22Rv1 (cell line): ENCODE measurements at regions not wholly inside any gene's neighbourhood (a gene's known extent, or its start where the extent isn't known, plus 50 kb on each side); places are given as distances from the start of the nearest gene placed in this dataset.

Experiments used
- H3K27ac ChIP-seq: fragments of 450-650 bp; 2 replicates; pipeline ENCODE4 v1.5.1; 2017
- CTCF ChIP-seq: fragments of 450-650 bp; IDR thresholded peaks from 2 replicates; pipeline ENCODE4 v1.5.1; 2017; ENCODE audit warnings: mild to moderate bottlenecking
- ZFX ChIP-seq: fragments of 450-650 bp; IDR thresholded peaks from 2 replicates; pipeline ENCODE4 v1.6.1; 2017; ENCODE audit warnings: antibody characterized with exemption, borderline replicate concordance

- TF ChIP-seq ZFX (no peak), CTCF (no peak)
- no peak overlapping the region for H3K27ac ChIP-seq
Measured at GRCh38 chrX:100120956-100121355, 289.1 kb downstream of the PCDH19 start.

- no peak overlapping the region for H3K27ac ChIP-seq
- 0 out of 2 replicates have a peak, but pooled peaks have one; percentile 9 for TF ChIP-seq CTCF
- no peak for TF ChIP-seq ZFX
Measured at GRCh38 chrX:100098660-100099375, 311.3 kb downstream of the PCDH19 start.

- TF ChIP-seq CTCF (no peak), ZFX (no peak)
- no peak overlapping the region for H3K27ac ChIP-seq
Measured at GRCh38 chrX:100090931-100091330, 319.1 kb downstream of the PCDH19 start.

- no peak overlapping the region for H3K27ac ChIP-seq
- no peak for TF ChIP-seq ZFX
- TF ChIP-seq CTCF: no peak
Measured at GRCh38 chrX:100089724-100090123, 320.3 kb downstream of the PCDH19 start.

GRCh38 chrX:100085846-100086245 lies 324.2 kb downstream of the PCDH19 start:
- H3K27ac ChIP-seq: no peak overlapping the region
- TF ChIP-seq ZFX (no peak), CTCF (no peak)

- no peak for TF ChIP-seq CTCF
- no peak for TF ChIP-seq ZFX
- no peak overlapping the region for H3K27ac ChIP-seq
Measured at GRCh38 chrX:100083211-100083610, 326.9 kb downstream of the PCDH19 start.

GRCh38 chrX:100081503-100081902 lies 328.6 kb downstream of the PCDH19 start:
- TF ChIP-seq CTCF: no peak
- no peak for TF ChIP-seq ZFX
- H3K27ac ChIP-seq: no peak overlapping the region
